OCI-LY7 (cell line): ENCODE measurements at regions not wholly inside any gene's neighbourhood (a gene's known extent, or its start where the extent isn't known, plus 50 kb on each side); places are given as distances from the start of the nearest gene placed in this dataset.

Source experiments
- BruUV-seq: library from RNA; stranded (reverse); fragments of 400-500 nt; replicated peaks from 2 replicates; lab custom pipeline; 2021; lab: Mats Ljungman, UMichigan
- CTCF ChIA-PET: fragments of 300-600 bp; sonication (Branson Sonifier 250); formaldehyde crosslinking; loops from one replicate; lab custom pipeline; 2022; ENCODE audit warnings: antibody characterized with exemption; ENCODE audit not compliant: unreplicated experiment; lab: Charles Lee
- POLR2A ChIA-PET: fragments of 300-600 bp; sonication (Branson Sonifier 250); formaldehyde crosslinking; loops from one replicate; lab custom pipeline; 2022; ENCODE audit warnings: antibody characterized with exemption; lab: Charles Lee
- DNase-seq: peaks from one replicate; pipeline ENCODE4 v3.0.0-alpha.2; 2015; ENCODE audit warnings: low spot score
- H2AFZ ChIP-seq: fragments of 200-600 bp; sonication (generic), shearing (Covaris generic); 2 replicates; pipeline ENCODE4 v1.6.1; 2014; ENCODE audit warnings: mild to moderate bottlenecking, antibody characterized with exemption, low read length, moderate library complexity
- H3K27ac ChIP-seq: fragments of 200-600 bp; sonication (generic); 2 replicates; pipeline ENCODE4 v1.5.1; 2014; ENCODE audit warnings: mixed run types, low read depth, mild to moderate bottlenecking, moderate library complexity, low read length, inconsistent platforms; ENCODE audit not compliant: poor library complexity, severe bottlenecking
- H3K36me3 ChIP-seq: fragments of 200-600 bp; sonication (generic); 2 replicates; pipeline ENCODE4 v1.6.1; 2014; ENCODE audit warnings: mild to moderate bottlenecking, antibody characterized with exemption, low read length, moderate library complexity, mixed read lengths; ENCODE audit not compliant: insufficient read depth
- H3K4me1 ChIP-seq: fragments of 200-600 bp; sonication (generic); 2 replicates; pipeline ENCODE4 v1.5.1; 2014; ENCODE audit warnings: mild to moderate bottlenecking, low read length; ENCODE audit not compliant: insufficient read depth, poor library complexity, severe bottlenecking
- H3K4me2 ChIP-seq: fragments of 200-600 bp; sonication (generic); 2 replicates; pipeline ENCODE4 v1.6.1; 2014; ENCODE audit warnings: mild to moderate bottlenecking, low read length
- H3K4me3 ChIP-seq: fragments of 200-600 bp; sonication (generic); 2 replicates; pipeline ENCODE4 v1.5.1; 2014; ENCODE audit warnings: mild to moderate bottlenecking, low read depth, low read length; ENCODE audit not compliant: poor library complexity, severe bottlenecking
- H3K79me2 ChIP-seq: fragments of 200-600 bp; sonication (generic); 2 replicates; pipeline ENCODE4 v1.6.1; 2016; ENCODE audit warnings: low read depth, mild to moderate bottlenecking, low read length, moderate library complexity, mixed read lengths; ENCODE audit not compliant: insufficient read depth
- H3K9me2 ChIP-seq: fragments of 200-600 bp; sonication (generic); 2 replicates; pipeline ENCODE4 v1.6.1; 2016; ENCODE audit warnings: mild to moderate bottlenecking, low read length, mixed read lengths; ENCODE audit not compliant: insufficient read depth
- H3K9me3 ChIP-seq: fragments of 200-600 bp; sonication (generic); 2 replicates; pipeline ENCODE4 v1.6.1; 2014; ENCODE audit warnings: mild to moderate bottlenecking, mixed run types, low read length, mixed read lengths
- H4K20me1 ChIP-seq: fragments of 200-600 bp; sonication (generic); 2 replicates; pipeline ENCODE4 v1.6.1; 2014; ENCODE audit warnings: mild to moderate bottlenecking, antibody characterized with exemption, low read length, moderate library complexity, mixed read lengths; ENCODE audit not compliant: insufficient read depth
- CTCF ChIP-seq: fragments of 200-600 bp; sonication (generic); conservative IDR thresholded peaks from 2 replicates; pipeline ENCODE4 v1.5.1; 2014; ENCODE audit warnings: mild to moderate bottlenecking, antibody characterized with exemption, low read length, moderate library complexity, mixed read lengths
- EZH2phosphoT487 ChIP-seq: fragments of 200-600 bp; sonication (generic); IDR thresholded peaks from 2 replicates; pipeline ENCODE4 v1.6.1; 2018; ENCODE audit warnings: low read depth, borderline replicate concordance, mild to moderate bottlenecking, mixed run types, antibody characterized with exemption, low read length, moderate library complexity, mixed read lengths
- intact Hi-C: fragments of 100-400 bp; cut with micrococcal nuclease; formaldehyde crosslinking; loops from one replicate; pipeline ENCODE4 v1.10.0; 2022; ENCODE audit not compliant: unreplicated experiment

- no peak overlapping the region for H2AFZ ChIP-seq
- ChIA-PET POLR2A (no interaction called here), CTCF (no interaction called here)
- no peak overlapping the region for H3K4me2 ChIP-seq
- H3K9me3 ChIP-seq, result no peaks in the 10 kb centered on the region
- no peak overlapping the region for H3K4me3 ChIP-seq
- no peaks in the 10 kb centered on the region for H4K20me1 ChIP-seq
- no peaks in the 10 kb centered on the region for H3K36me3 ChIP-seq
- BruUV-seq, result no TSS peak
- H3K79me2 ChIP-seq, result no peaks in the 10 kb centered on the region
- no peaks in the 10 kb centered on the region for H3K4me1 ChIP-seq
- no peaks in the 10 kb centered on the region for H3K9me2 ChIP-seq
- intact Hi-C loops, result no loop called here
- no peak for TF ChIP-seq CTCF
- no peak overlapping the region for H3K27ac ChIP-seq
- no peak for DNase-seq
Observed at GRCh38 chr1:53378061-53378460, 50.2 kb upstream of the LRP8 start.

GRCh38 chr1:53378932-53379661 is 51.2 kb upstream of the LRP8 start:
- no TSS peak for BruUV-seq
- no peak for TF ChIP-seq EZH2phosphoT487
- TF ChIP-seq CTCF, result no peak
- H4K20me1 ChIP-seq, result no peaks in the 10 kb centered on the region
- H3K4me2 ChIP-seq, result no peak overlapping the region
- H3K27ac ChIP-seq, result no peak overlapping the region
- no peak for DNase-seq
- intact Hi-C loops, result no loop called here
- no peaks in the 10 kb centered on the region for H3K4me1 ChIP-seq
- no peaks in the 10 kb centered on the region for H3K9me3 ChIP-seq
- H3K4me3 ChIP-seq, result no peak overlapping the region
- H3K9me2 ChIP-seq, result no peaks in the 10 kb centered on the region
- no peaks in the 10 kb centered on the region for H3K79me2 ChIP-seq
- CTCF ChIA-PET, result no interaction called here
- no peak overlapping the region for H2AFZ ChIP-seq
- POLR2A ChIA-PET, result no interaction called here
- H3K36me3 ChIP-seq, result no peaks in the 10 kb centered on the region

GRCh38 chr1:53379662-53380002 is 51.8 kb upstream of the LRP8 start:
- no peak for DNase-seq
- Histone ChIP-seq H2AFZ (no peak overlapping the region), H3K4me1 (no peaks in the 10 kb centered on the region), H3K4me2 (no peak overlapping the region), H3K9me2 (no peaks in the 10 kb centered on the region), H3K36me3 (no peaks in the 10 kb centered on the region), H3K9me3 (no peaks in the 10 kb centered on the region), H3K79me2 (no peaks in the 10 kb centered on the region), H3K27ac (no peak overlapping the region), H4K20me1 (no peaks in the 10 kb centered on the region), H3K4me3 (no peak overlapping the region)
- CTCF ChIA-PET, result no interaction called here
- TF ChIP-seq EZH2phosphoT487, result no peak
- no peak for TF ChIP-seq CTCF
- intact Hi-C loops, result no loop called here
- no TSS peak for BruUV-seq
- POLR2A ChIA-PET, result no interaction called here
